ENCODE measurements at regions not wholly inside any gene's neighbourhood (a gene's known extent, or its start where the extent isn't known, plus 50 kb on each side); places are given as distances from the start of the nearest gene placed in this dataset.

GRCh38 chr12:92295523-92295922 lies 149.9 kb upstream of the BTG1 start (continued):
- TF ChIP-seq, protein P1, sequence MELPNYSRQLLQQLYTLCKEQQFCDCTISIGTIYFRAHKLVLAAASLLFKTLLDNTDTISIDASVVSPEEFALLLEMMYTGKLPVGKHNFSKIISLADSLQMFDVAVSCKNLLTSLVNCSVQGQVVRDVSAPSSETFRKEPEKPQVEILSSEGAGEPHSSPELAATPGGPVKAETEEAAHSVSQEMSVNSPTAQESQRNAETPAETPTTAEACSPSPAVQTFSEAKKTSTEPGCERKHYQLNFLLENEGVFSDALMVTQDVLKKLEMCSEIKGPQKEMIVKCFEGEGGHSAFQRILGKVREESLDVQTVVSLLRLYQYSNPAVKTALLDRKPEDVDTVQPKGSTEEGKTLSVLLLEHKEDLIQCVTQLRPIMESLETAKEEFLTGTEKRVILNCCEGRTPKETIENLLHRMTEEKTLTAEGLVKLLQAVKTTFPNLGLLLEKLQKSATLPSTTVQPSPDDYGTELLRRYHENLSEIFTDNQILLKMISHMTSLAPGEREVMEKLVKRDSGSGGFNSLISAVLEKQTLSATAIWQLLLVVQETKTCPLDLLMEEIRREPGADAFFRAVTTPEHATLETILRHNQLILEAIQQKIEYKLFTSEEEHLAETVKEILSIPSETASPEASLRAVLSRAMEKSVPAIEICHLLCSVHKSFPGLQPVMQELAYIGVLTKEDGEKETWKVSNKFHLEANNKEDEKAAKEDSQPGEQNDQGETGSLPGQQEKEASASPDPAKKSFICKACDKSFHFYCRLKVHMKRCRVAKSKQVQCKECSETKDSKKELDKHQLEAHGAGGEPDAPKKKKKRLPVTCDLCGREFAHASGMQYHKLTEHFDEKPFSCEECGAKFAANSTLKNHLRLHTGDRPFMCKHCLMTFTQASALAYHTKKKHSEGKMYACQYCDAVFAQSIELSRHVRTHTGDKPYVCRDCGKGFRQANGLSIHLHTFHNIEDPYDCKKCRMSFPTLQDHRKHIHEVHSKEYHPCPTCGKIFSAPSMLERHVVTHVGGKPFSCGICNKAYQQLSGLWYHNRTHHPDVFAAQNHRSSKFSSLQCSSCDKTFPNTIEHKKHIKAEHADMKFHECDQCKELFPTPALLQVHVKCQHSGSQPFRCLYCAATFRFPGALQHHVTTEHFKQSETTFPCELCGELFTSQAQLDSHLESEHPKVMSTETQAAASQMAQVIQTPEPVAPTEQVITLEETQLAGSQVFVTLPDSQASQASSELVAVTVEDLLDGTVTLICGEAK (IDR thresholded peaks at IDR 0.05; ENCODE audit: borderline replicate concordance), result no peak
- TF ChIP-seq HCFC1 (IDR thresholded peaks at IDR 0.05; ENCODE audit: low read length) (no peak), POU2F2 (IDR thresholded peaks at IDR 0.05; ENCODE audit: borderline replicate concordance, low read depth, low read length) (no peak), ZZZ3 (IDR thresholded peaks at IDR 0.05; ENCODE audit: control insufficient read depth, insufficient read length, low read depth) (no peak)

DNA sequence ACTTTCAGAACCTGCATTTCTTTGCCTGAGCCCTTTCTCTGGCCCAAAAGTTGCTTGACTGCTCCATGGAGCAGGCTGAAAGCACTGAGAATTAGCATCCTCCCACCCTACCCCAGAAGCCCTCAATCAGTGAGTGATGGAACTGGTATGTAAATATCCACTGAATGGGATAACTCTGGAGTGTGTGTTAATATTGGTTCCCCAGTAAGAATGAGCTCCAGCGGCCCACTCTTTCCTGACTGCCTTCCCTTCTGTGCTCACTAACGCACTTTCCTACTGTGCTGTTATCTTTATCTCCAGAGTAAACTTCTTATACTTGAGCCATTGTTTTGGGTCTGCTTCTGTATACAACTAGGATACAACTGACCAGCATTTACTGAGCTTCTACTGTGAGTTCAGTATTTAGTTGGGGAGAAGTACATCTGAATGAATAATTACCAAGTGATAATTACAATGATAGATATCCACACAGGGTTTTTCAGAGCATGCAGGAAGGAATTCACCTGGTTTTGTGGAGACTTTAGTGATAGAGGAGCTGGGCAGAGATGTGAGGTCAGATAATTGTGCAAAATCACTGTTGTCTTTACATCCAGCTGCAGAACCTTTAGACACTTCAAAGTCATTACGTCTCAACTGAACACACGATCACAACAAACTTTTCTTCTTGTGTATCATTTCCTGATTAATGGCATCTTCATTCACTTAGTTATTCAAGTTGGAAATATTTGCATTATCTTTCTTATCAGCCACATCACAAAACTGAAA lies 149.2 kb upstream of the BTG1 start:
- Histone ChIP-seq H3K4me3 (no peak overlapping the region), H4K20me1 (ENCODE audit: control insufficient read depth, insufficient read depth) (no peaks in the 10 kb centered on the region), H3K4me1 (ENCODE audit: control insufficient read depth, insufficient read depth, low read length) (no peaks in the 10 kb centered on the region; the same call in 1 of the 2 replicates), H3K9ac (ENCODE audit: control insufficient read depth, insufficient read depth, low read length) (no peak overlapping the region), H3K27me3 (replicated peaks in 1 of 2; ENCODE audit: control insufficient read depth in 2 of 2, insufficient read depth in 2 of 2, low read length in 1 of 2) (no peaks in the 10 kb centered on the region), H3K4me2 (ENCODE audit: control insufficient read depth, insufficient read depth) (no peak overlapping the region), H3K79me2 (ENCODE audit: control insufficient read depth, insufficient read depth, low read length) (no peaks in the 10 kb centered on the region), H3K9me3 (replicated peaks; ENCODE audit: control insufficient read depth, insufficient read depth, low read length) (no peaks in the 10 kb centered on the region; the same call in 2 of the 3 replicates), H3K27ac (ENCODE audit: control insufficient read depth, insufficient read depth) (no peak overlapping the region), H3K36me3 (ENCODE audit: control insufficient read depth in 2 of 2, insufficient read depth in 2 of 2, low read length in 1 of 2) (no peaks in the 10 kb centered on the region), H2AFZ (ENCODE audit: control insufficient read depth, low read depth, low read length) (no peak overlapping the region)
- CTCF ChIA-PET, result interaction anchor here (0.7 kb wide), 1 partner anchor 9 kb away, joined by 3 read pairs; no protein-coding TSS in a partner anchor
- POLR2A ChIA-PET, result interaction anchor here (1.4 kb wide), 1 partner anchor 11 kb away, joined by 5 read pairs; no protein-coding TSS in a partner anchor
- RAD21 ChIA-PET (ENCODE audit: unreplicated experiment), result no interaction called here
- no TSS peak for BruUV-seq (replicated peaks)
- WGBS (ENCODE audit: insufficient coverage, insufficient replicate concordance, low lambda C conversion rate, missing lambda C conversion rate), result 96% methylated on average over 4 of the region's 4 CpGs
- FAIRE-seq, result no peak
- SMC1A ChIA-PET (ENCODE audit: uncharacterized antibody, unreplicated experiment), result interaction anchor here (0.9 to 1.5 kb wide), 7 partner anchors 8 to 135 kb away, joined by 3 to 5 read pairs (median 4); no protein-coding TSS in a partner anchor
- intact Hi-C loops (cut with micrococcal nuclease; ENCODE audit: unreplicated experiment) (no loop called here), in situ Hi-C loops (cut with MboI) (no loop called here)
- no peak for ATAC-seq
- DNase-seq (ENCODE audit: low read depth, low spot score), result no peak
- TF ChIP-seq YBX1 (IDR thresholded peaks at IDR 0.05), result no peak
- TF ChIP-seq, protein P2, sequence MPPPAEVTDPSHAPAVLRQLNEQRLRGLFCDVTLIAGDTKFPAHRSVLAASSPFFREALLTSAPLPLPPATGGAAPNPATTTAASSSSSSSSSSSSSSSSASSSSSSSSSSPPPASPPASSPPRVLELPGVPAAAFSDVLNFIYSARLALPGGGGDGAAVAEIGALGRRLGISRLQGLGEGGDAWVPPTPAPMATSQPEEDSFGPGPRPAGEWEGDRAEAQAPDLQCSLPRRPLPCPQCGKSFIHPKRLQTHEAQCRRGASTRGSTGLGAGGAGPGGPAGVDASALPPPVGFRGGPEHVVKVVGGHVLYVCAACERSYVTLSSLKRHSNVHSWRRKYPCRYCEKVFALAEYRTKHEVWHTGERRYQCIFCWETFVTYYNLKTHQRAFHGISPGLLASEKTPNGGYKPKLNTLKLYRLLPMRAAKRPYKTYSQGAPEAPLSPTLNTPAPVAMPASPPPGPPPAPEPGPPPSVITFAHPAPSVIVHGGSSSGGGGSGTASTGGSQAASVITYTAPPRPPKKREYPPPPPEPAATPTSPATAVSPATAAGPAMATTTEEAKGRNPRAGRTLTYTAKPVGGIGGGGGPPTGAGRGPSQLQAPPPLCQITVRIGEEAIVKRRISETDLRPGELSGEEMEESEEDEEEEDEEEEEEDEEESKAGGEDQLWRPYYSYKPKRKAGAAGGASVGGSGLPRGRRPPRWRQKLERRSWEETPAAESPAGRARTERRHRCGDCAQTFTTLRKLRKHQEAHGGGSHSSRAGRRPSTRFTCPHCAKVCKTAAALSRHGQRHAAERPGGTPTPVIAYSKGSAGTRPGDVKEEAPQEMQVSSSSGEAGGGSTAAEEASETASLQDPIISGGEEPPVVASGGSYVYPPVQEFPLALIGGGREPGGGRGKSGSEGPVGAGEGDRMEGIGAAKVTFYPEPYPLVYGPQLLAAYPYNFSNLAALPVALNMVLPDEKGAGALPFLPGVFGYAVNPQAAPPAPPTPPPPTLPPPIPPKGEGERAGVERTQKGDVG (CRISPR knock-in tag; IDR thresholded peaks at IDR 0.05), result no peak
- TF ChIP-seq FOS (IDR thresholded peaks at IDR 0.05; ENCODE audit: borderline replicate concordance, extremely low read depth, insufficient read length), result no peak
- TF ChIP-seq ZNF384 (IDR thresholded peaks at IDR 0.05; ENCODE audit: borderline replicate concordance, low read depth, low read length), result no peak
- no peak for TF ChIP-seq GABPA (IDR thresholded peaks at IDR 0.05; ENCODE audit: low read depth)
- TF ChIP-seq ZNF207 (IDR thresholded peaks at IDR 0.05; ENCODE audit: borderline replicate concordance), result no peak
- TF ChIP-seq TCF7 (IDR thresholded peaks at IDR 0.05; ENCODE audit: borderline replicate concordance), result no peak
- no peak for TF ChIP-seq TCF3 (IDR thresholded peaks at IDR 0.05; ENCODE audit: borderline replicate concordance, insufficient read depth, low read depth, low read length)
- no peak for TF ChIP-seq RBBP5 (conservative IDR thresholded peaks at IDR 0.05)
- no peak for TF ChIP-seq PKNOX1 (IDR thresholded peaks at IDR 0.05)

All from GM12878 (cell line).